ENCODE measurements at regions not wholly inside any gene's neighbourhood (a gene's known extent, or its start where the extent isn't known, plus 50 kb on each side); places are given as distances from the start of the nearest gene placed in this dataset.

DNA sequence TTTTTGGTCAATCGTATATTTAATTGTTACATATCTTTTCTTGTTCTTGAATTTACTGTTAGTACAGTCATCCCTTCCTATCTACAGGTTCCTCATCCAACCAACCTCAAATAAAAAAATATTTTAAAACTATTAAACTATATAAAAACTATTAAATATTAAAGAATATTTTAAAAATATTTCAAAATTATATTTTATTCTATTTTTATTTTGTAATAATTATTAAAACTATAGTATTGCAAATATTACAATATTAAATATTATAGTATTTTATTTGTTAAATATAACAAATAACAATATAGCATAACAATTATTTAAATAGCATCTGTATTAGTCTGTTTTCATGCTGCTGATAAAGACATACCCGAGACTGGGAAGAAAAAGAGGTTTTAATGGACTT is 357.9 kb upstream of the GOLIM4 start:
- H3K36me3 ChIP-seq: no peaks in the 10 kb centered on the region
- no peak for DNase-seq (ENCODE audit: low spot score in 2 of 2)
- H3K27me3 ChIP-seq: no peaks in the 10 kb centered on the region
- no peak overlapping the region for H3K27ac ChIP-seq
- H3K9me3 ChIP-seq: no peaks in the 10 kb centered on the region
- 85% methylated on average over 2 of the region's 2 CpGs for WGBS
- no peaks in the 10 kb centered on the region for H3K4me1 ChIP-seq
- no peak overlapping the region for H3K4me3 ChIP-seq
- no peak for TF ChIP-seq EP300 (IDR thresholded peaks at IDR 0.05)

DNA sequence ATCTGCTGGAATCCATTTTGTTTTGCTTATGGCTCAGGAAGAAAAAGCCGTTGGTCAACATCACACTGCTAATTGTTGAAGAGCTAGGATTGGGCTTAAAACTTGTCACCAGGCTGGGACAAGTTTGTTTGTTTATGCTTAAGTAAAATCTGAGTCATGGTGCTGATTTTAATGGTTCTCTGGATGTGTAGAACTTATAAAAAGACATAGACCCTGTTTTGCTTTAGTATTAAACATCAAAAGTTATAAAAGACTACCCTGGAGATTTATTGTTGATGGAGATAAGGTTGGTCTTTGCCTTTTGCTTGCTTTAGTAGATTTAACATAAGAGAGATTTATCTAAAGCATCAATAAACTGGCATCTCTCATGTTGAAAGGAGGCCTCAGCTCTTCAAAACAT is 348.2 kb upstream of the GOLIM4 start:
- no peaks in the 10 kb centered on the region for H3K27me3 ChIP-seq
- DNase-seq (ENCODE audit: low spot score in 2 of 2): no peak
- no peak overlapping the region for H3K4me3 ChIP-seq
- no peak for TF ChIP-seq POLR2A (IDR thresholded peaks at IDR 0.05)
- no peak for TF ChIP-seq POLR2AphosphoS5 (IDR thresholded peaks at IDR 0.05)
- TF ChIP-seq, protein P1, sequence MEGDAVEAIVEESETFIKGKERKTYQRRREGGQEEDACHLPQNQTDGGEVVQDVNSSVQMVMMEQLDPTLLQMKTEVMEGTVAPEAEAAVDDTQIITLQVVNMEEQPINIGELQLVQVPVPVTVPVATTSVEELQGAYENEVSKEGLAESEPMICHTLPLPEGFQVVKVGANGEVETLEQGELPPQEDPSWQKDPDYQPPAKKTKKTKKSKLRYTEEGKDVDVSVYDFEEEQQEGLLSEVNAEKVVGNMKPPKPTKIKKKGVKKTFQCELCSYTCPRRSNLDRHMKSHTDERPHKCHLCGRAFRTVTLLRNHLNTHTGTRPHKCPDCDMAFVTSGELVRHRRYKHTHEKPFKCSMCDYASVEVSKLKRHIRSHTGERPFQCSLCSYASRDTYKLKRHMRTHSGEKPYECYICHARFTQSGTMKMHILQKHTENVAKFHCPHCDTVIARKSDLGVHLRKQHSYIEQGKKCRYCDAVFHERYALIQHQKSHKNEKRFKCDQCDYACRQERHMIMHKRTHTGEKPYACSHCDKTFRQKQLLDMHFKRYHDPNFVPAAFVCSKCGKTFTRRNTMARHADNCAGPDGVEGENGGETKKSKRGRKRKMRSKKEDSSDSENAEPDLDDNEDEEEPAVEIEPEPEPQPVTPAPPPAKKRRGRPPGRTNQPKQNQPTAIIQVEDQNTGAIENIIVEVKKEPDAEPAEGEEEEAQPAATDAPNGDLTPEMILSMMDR (IDR thresholded peaks at IDR 0.05): no peak
- no peak for TF ChIP-seq EP300 (IDR thresholded peaks at IDR 0.05)
- no peaks in the 10 kb centered on the region for H3K36me3 ChIP-seq
- WGBS: 61% methylated on average over 1 of the region's 1 CpG
- H3K4me1 ChIP-seq: no peaks in the 10 kb centered on the region
- H3K27ac ChIP-seq: no peak overlapping the region
- H3K9me3 ChIP-seq: no peaks in the 10 kb centered on the region

DNA sequence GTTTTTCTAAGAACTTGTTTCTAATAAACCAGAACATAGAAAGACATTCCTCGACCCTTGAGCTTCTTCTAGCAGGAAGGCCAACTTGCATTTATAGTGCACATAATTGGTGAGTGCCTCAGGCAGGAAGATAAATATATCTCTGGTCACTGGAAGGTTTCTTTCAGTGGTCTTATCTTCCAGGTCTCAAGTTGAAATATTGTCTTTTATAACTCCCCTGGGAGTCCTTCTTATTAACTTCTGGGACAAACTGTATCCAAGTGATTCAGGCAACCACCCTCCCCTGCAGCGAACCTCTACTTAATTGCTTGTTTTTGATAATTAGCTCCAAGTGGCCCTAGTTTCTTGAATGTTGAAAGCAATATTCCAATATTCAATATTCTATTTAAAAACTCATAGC is 346.8 kb upstream of the GOLIM4 start:
- no peak for DNase-seq (ENCODE audit: low spot score in 2 of 2)
- H3K9me3 ChIP-seq: no peaks in the 10 kb centered on the region
- no peaks in the 10 kb centered on the region for H3K4me1 ChIP-seq
- no peak for TF ChIP-seq EP300 (IDR thresholded peaks at IDR 0.05)
- TF ChIP-seq, protein P1 (IDR thresholded peaks at IDR 0.05): no peak
- TF ChIP-seq POLR2A (IDR thresholded peaks at IDR 0.05): no peak
- TF ChIP-seq POLR2AphosphoS5 (IDR thresholded peaks at IDR 0.05): no peak
- no peak overlapping the region for H3K4me3 ChIP-seq
- WGBS: 65% methylated on average over 2 of the region's 2 CpGs
- H3K27ac ChIP-seq: no peak overlapping the region
- no peaks in the 10 kb centered on the region for H3K27me3 ChIP-seq
- no peaks in the 10 kb centered on the region for H3K36me3 ChIP-seq

DNA sequence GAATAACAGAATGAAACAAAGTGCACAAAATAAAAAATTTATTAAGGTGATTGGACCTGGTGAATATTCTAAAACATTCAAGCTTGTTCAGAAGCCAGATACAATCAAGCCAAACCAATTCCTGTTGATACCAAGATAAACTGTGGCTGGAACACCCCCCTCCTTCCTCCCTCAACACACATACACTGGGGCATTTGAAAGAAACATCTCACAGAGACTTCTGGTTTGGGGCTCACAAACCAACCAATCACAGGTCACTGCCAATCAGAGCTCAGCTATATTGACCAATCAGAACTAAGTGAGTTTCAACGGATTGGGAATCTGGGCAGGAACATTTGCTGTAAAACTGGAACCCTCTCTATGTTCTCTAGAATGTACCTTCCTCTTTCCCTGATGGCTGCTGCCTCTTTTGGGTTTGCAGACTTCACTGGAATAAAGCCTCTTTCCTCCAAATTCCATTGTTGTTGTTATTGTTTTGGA is 340.6 kb upstream of the GOLIM4 start:
- TF ChIP-seq, protein P1 (IDR thresholded peaks at IDR 0.05): no peak
- no peak for TF ChIP-seq POLR2A (IDR thresholded peaks at IDR 0.05)
- H3K27ac ChIP-seq: no peak overlapping the region
- no peaks in the 10 kb centered on the region for H3K9me3 ChIP-seq
- H3K4me3 ChIP-seq: no peak overlapping the region
- H3K4me1 ChIP-seq: no peaks in the 10 kb centered on the region
- no peaks in the 10 kb centered on the region for H3K36me3 ChIP-seq
- no peaks in the 10 kb centered on the region for H3K27me3 ChIP-seq
- no peak for DNase-seq (ENCODE audit: low spot score in 2 of 2)
- WGBS: 84% methylated on average over 1 of the region's 1 CpG

DNA sequence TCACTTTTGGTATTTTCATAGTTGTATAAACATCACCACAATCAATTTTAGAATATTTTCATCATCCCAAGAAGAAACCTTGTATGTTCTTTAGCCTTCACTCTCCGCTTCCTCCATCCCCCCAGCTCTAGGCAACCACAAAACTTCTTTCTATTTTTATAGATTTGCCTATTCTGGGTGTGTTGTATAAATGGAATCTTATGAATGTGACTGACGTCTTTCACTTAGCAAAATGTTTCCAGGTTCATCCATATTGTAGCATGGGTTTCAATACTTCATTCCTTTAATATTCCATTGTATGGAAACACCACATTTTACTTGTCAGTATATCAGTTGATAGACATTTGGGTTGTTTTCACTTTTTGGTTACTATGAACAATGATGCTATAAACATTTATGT is 335.8 kb upstream of the GOLIM4 start:
- H3K27ac ChIP-seq: no peak overlapping the region
- TF ChIP-seq POLR2A (IDR thresholded peaks at IDR 0.05): no peak
- TF ChIP-seq POLR2AphosphoS5 (IDR thresholded peaks at IDR 0.05): no peak
- TF ChIP-seq, protein P1 (IDR thresholded peaks at IDR 0.05): no peak
- no peak for TF ChIP-seq EP300 (IDR thresholded peaks at IDR 0.05)
- no peaks in the 10 kb centered on the region for H3K27me3 ChIP-seq
- no peaks in the 10 kb centered on the region for H3K4me1 ChIP-seq
- no peaks in the 10 kb centered on the region for H3K9me3 ChIP-seq
- DNase-seq (ENCODE audit: low spot score in 2 of 2): no peak
- H3K36me3 ChIP-seq: no peaks in the 10 kb centered on the region
- WGBS: 67% methylated on average over 2 of the region's 2 CpGs
- no peak overlapping the region for H3K4me3 ChIP-seq

DNA sequence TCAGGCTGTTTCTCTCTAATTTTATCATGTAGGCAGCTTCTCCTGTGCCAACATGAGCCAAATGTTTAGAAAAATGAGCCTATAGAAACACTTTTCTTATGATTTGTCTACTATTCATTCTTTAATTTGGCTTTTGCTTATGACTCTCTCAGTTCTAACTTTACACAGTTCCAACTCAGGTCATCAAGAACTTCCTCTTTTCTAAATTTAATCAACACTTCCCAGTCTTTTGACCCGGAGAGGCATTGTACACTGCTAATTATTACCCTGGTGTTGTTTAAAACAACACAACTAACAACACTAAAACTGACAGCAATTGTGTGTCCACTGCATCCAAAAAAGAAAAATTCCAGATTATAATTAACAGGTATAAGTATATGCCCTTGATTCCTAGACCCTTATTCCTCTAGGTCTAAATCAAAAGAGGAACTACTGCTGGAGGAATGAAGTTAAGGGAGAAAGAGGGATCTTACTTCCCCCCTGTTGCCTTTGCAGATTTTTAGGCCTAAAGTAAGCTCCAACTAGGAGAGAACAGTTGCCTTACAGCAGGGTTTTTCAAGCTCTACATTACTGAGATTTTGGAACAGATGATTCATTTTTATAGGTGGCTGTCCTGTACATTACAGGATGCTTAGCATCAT is 332.2 kb upstream of the GOLIM4 start:
- H3K27me3 ChIP-seq: no peaks in the 10 kb centered on the region
- no peaks in the 10 kb centered on the region for H3K4me1 ChIP-seq
- DNase-seq (ENCODE audit: low spot score in 2 of 2): no peak
- no peaks in the 10 kb centered on the region for H3K36me3 ChIP-seq
- H3K4me3 ChIP-seq: no peak overlapping the region
- no peaks in the 10 kb centered on the region for H3K9me3 ChIP-seq
- no peak overlapping the region for H3K27ac ChIP-seq
- TF ChIP-seq POLR2A (IDR thresholded peaks at IDR 0.05) (no peak), EP300 (IDR thresholded peaks at IDR 0.05) (no peak), POLR2AphosphoS5 (IDR thresholded peaks at IDR 0.05) (no peak)
- TF ChIP-seq, protein P1 (IDR thresholded peaks at IDR 0.05): no peak
- WGBS: 61% methylated on average over 1 of the region's 1 CpG

Measured in suprapubic skin (tissue), 4 donors.